HEK293T (cell line): ENCODE measurements at regions not wholly inside any gene's neighbourhood (a gene's known extent, or its start where the extent isn't known, plus 50 kb on each side); places are given as distances from the start of the nearest gene placed in this dataset.

Source experiments
- BHLHE40 ChIP-seq: fragments of 450-650 bp; IDR thresholded peaks from 2 replicates; pipeline ENCODE4 v1.6.1; 2016; ENCODE audit warnings: mild to moderate bottlenecking, moderate library complexity, borderline replicate concordance
- FOXM1 ChIP-seq: fragments of 450-650 bp; IDR thresholded peaks from 2 replicates; pipeline ENCODE4 v1.6.1; 2017; ENCODE audit warnings: mild to moderate bottlenecking, borderline replicate concordance
- NFRKB ChIP-seq: fragments of 450-650 bp; IDR thresholded peaks from 2 replicates; pipeline ENCODE4 v1.6.1; 2016; ENCODE audit warnings: mild to moderate bottlenecking, moderate library complexity
- SP1 ChIP-seq: fragments of 450-650 bp; IDR thresholded peaks from 2 replicates; pipeline ENCODE4 v1.6.1; 2017
- TF ChIP-seq, protein P1 (sequence below): fragments of 450-650 bp; IDR thresholded peaks from 2 replicates; pipeline ENCODE4 v1.6.1; 2016

DNA sequence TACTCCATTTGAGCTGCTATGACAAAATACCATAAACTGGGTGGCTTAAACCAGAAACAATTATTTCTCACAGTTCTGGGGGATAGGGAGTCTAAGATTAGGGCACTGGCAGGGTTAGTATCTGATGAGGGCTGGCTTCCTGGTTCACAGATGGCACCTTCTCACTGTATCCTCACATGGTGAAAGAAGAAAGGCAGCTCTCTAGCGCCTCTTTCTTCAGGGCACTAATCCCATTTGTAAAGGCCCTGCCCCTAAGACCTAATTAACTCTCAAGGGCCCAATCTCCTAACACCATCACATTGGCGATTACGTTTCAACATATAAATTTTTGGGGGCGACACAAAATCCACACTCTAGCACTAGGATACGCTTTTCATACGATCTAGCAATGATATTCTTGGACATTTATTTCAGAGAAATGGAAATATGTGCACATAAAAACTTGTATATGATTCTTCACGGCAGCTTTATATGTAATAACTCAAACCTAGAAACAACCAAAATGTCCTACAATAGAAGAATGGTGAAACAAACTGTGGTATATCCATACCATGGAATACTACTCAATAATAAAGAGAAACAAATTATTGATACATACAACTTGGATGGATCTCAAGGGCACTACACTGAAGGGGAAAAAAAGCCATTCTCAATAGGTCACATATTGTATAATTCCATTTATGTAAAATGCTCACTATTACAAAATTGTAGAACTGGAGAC is 111.0 kb downstream of the BCL2L11 start:
- TF ChIP-seq SP1: no peak
- TF ChIP-seq NFRKB: no peak
- TF ChIP-seq BHLHE40: no peak
- TF ChIP-seq FOXM1: no peak
- TF ChIP-seq, protein P1, sequence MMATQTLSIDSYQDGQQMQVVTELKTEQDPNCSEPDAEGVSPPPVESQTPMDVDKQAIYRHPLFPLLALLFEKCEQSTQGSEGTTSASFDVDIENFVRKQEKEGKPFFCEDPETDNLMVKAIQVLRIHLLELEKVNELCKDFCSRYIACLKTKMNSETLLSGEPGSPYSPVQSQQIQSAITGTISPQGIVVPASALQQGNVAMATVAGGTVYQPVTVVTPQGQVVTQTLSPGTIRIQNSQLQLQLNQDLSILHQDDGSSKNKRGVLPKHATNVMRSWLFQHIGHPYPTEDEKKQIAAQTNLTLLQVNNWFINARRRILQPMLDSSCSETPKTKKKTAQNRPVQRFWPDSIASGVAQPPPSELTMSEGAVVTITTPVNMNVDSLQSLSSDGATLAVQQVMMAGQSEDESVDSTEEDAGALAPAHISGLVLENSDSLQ: no peak
